ENCODE measurements at regions not wholly inside any gene's neighbourhood (a gene's known extent, or its start where the extent isn't known, plus 50 kb on each side); places are given as distances from the start of the nearest gene placed in this dataset.
"Not testable (repeated sequence)": the region's sequence is repeated elsewhere in the genome, so short reads cannot be mapped to it uniquely, and the experiment has no call there.

GRCh38 chr1:146645978-146646604 lies 292.0 kb upstream of the NBPF12 start:
- not testable (repeated sequence) for H3K27ac ChIP-seq (ENCODE audit: low read depth, low read length); H3K9me2 ChIP-seq (replicated peaks; ENCODE audit: insufficient read depth, low read length); H3K79me2 ChIP-seq (ENCODE audit: insufficient read depth, low read length); H2AFZ ChIP-seq (ENCODE audit: low read depth, low read length, severe bottlenecking); H4K20me1 ChIP-seq (ENCODE audit: low read depth, low read length); H3K4me2 ChIP-seq (ENCODE audit: low read depth, low read length, poor library complexity, severe bottlenecking); H3K36me3 ChIP-seq (ENCODE audit: low read length); H3K9me3 ChIP-seq (ENCODE audit: insufficient read depth, low read length); H3K27me3 ChIP-seq (ENCODE audit: low read length); H3K9ac ChIP-seq (ENCODE audit: low read length); H3K4me3 ChIP-seq (ENCODE audit: insufficient read depth, low read length, poor library complexity, severe bottlenecking); H3F3A ChIP-seq (ENCODE audit: insufficient read depth)

GRCh38 chr1:146641534-146641933 lies 296.6 kb upstream of the NBPF12 start:
- H3K36me3 ChIP-seq (ENCODE audit: low read length); H3K9me3 ChIP-seq (ENCODE audit: insufficient read depth, low read length); H3K79me2 ChIP-seq (ENCODE audit: insufficient read depth, low read length); H3K4me2 ChIP-seq (ENCODE audit: low read depth, low read length, poor library complexity, severe bottlenecking); H3K4me3 ChIP-seq (ENCODE audit: insufficient read depth, low read length, poor library complexity, severe bottlenecking); H2AFZ ChIP-seq (ENCODE audit: low read depth, low read length, severe bottlenecking); H3F3A ChIP-seq (ENCODE audit: insufficient read depth); H3K9me2 ChIP-seq (replicated peaks; ENCODE audit: insufficient read depth, low read length); H4K20me1 ChIP-seq (ENCODE audit: low read depth, low read length); H3K27me3 ChIP-seq (ENCODE audit: low read length); H3K9ac ChIP-seq (ENCODE audit: low read length); H3K27ac ChIP-seq (ENCODE audit: low read depth, low read length): not testable (repeated sequence)

GRCh38 chr1:146640671-146641070 lies 297.5 kb upstream of the NBPF12 start:
- not testable (repeated sequence) for H2AFZ ChIP-seq (ENCODE audit: low read depth, low read length, severe bottlenecking); H3K27me3 ChIP-seq (ENCODE audit: low read length); H3K79me2 ChIP-seq (ENCODE audit: insufficient read depth, low read length); H3K4me2 ChIP-seq (ENCODE audit: low read depth, low read length, poor library complexity, severe bottlenecking); H3K9me3 ChIP-seq (ENCODE audit: insufficient read depth, low read length); H3F3A ChIP-seq (ENCODE audit: insufficient read depth); H3K36me3 ChIP-seq (ENCODE audit: low read length); H3K9me2 ChIP-seq (replicated peaks; ENCODE audit: insufficient read depth, low read length); H3K27ac ChIP-seq (ENCODE audit: low read depth, low read length); H4K20me1 ChIP-seq (ENCODE audit: low read depth, low read length); H3K4me3 ChIP-seq (ENCODE audit: insufficient read depth, low read length, poor library complexity, severe bottlenecking); H3K9ac ChIP-seq (ENCODE audit: low read length)

- not testable (repeated sequence) for H4K20me1 ChIP-seq (ENCODE audit: low read depth, low read length); H3K9me3 ChIP-seq (ENCODE audit: insufficient read depth, low read length); H3K27me3 ChIP-seq (ENCODE audit: low read length)
These were observed 307.8 kb upstream of the NBPF12 start for GRCh38 chr1:146630302-146630701.

GRCh38 chr1:146618582-146618981 lies 319.5 kb upstream of the NBPF12 start:
- not testable (repeated sequence) for H3K79me2 ChIP-seq (ENCODE audit: insufficient read depth, low read length); H3K4me3 ChIP-seq (ENCODE audit: insufficient read depth, low read length, poor library complexity, severe bottlenecking); H3K27ac ChIP-seq (ENCODE audit: low read depth, low read length)

More at GRCh38 chr1:146630302-146630701, 307.8 kb upstream of the NBPF12 start:
- not testable (repeated sequence) for H3F3A ChIP-seq (ENCODE audit: insufficient read depth); H3K36me3 ChIP-seq (ENCODE audit: low read length); H3K9ac ChIP-seq (ENCODE audit: low read length); H3K9me2 ChIP-seq (replicated peaks; ENCODE audit: insufficient read depth, low read length); H2AFZ ChIP-seq (ENCODE audit: low read depth, low read length, severe bottlenecking); H3K79me2 ChIP-seq (ENCODE audit: insufficient read depth, low read length); H3K27ac ChIP-seq (ENCODE audit: low read depth, low read length); H3K4me2 ChIP-seq (ENCODE audit: low read depth, low read length, poor library complexity, severe bottlenecking); H3K4me3 ChIP-seq (ENCODE audit: insufficient read depth, low read length, poor library complexity, severe bottlenecking)

GRCh38 chr1:146604681-146605080 lies 333.4 kb upstream of the NBPF12 start:
- not testable (repeated sequence) for H2AFZ ChIP-seq (ENCODE audit: low read depth, low read length, severe bottlenecking); H3K9ac ChIP-seq (ENCODE audit: low read length); H3K79me2 ChIP-seq (ENCODE audit: insufficient read depth, low read length); H3F3A ChIP-seq (ENCODE audit: insufficient read depth); H3K9me3 ChIP-seq (ENCODE audit: insufficient read depth, low read length); H4K20me1 ChIP-seq (ENCODE audit: low read depth, low read length); H3K27ac ChIP-seq (ENCODE audit: low read depth, low read length); H3K9me2 ChIP-seq (replicated peaks; ENCODE audit: insufficient read depth, low read length); H3K4me3 ChIP-seq (ENCODE audit: insufficient read depth, low read length, poor library complexity, severe bottlenecking); H3K36me3 ChIP-seq (ENCODE audit: low read length); H3K27me3 ChIP-seq (ENCODE audit: low read length); H3K4me2 ChIP-seq (ENCODE audit: low read depth, low read length, poor library complexity, severe bottlenecking)

More at GRCh38 chr1:146618582-146618981, 319.5 kb upstream of the NBPF12 start:
- H3K36me3 ChIP-seq (ENCODE audit: low read length); H3K27me3 ChIP-seq (ENCODE audit: low read length); H3F3A ChIP-seq (ENCODE audit: insufficient read depth); H3K9me3 ChIP-seq (ENCODE audit: insufficient read depth, low read length); H3K9ac ChIP-seq (ENCODE audit: low read length); H3K9me2 ChIP-seq (replicated peaks; ENCODE audit: insufficient read depth, low read length); H3K4me2 ChIP-seq (ENCODE audit: low read depth, low read length, poor library complexity, severe bottlenecking); H2AFZ ChIP-seq (ENCODE audit: low read depth, low read length, severe bottlenecking); H4K20me1 ChIP-seq (ENCODE audit: low read depth, low read length): not testable (repeated sequence)

GRCh38 chr1:146600720-146601307 lies 337.3 kb upstream of the NBPF12 start:
- not testable (repeated sequence) for H3K4me2 ChIP-seq (ENCODE audit: low read depth, low read length, poor library complexity, severe bottlenecking); H3K9ac ChIP-seq (ENCODE audit: low read length); H3K27me3 ChIP-seq (ENCODE audit: low read length); H3K9me3 ChIP-seq (ENCODE audit: insufficient read depth, low read length); H3K4me3 ChIP-seq (ENCODE audit: insufficient read depth, low read length, poor library complexity, severe bottlenecking); H2AFZ ChIP-seq (ENCODE audit: low read depth, low read length, severe bottlenecking); H4K20me1 ChIP-seq (ENCODE audit: low read depth, low read length); H3K9me2 ChIP-seq (replicated peaks; ENCODE audit: insufficient read depth, low read length); H3F3A ChIP-seq (ENCODE audit: insufficient read depth); H3K36me3 ChIP-seq (ENCODE audit: low read length); H3K79me2 ChIP-seq (ENCODE audit: insufficient read depth, low read length); H3K27ac ChIP-seq (ENCODE audit: low read depth, low read length)

- H2AFZ ChIP-seq (ENCODE audit: low read depth, low read length, severe bottlenecking); H3K79me2 ChIP-seq (ENCODE audit: insufficient read depth, low read length); H3K9me2 ChIP-seq (replicated peaks; ENCODE audit: insufficient read depth, low read length); H3K27ac ChIP-seq (ENCODE audit: low read depth, low read length); H3K9me3 ChIP-seq (ENCODE audit: insufficient read depth, low read length); H3K4me2 ChIP-seq (ENCODE audit: low read depth, low read length, poor library complexity, severe bottlenecking); H3K4me3 ChIP-seq (ENCODE audit: insufficient read depth, low read length, poor library complexity, severe bottlenecking); H3K27me3 ChIP-seq (ENCODE audit: low read length); H3K9ac ChIP-seq (ENCODE audit: low read length); H3K36me3 ChIP-seq (ENCODE audit: low read length); H3F3A ChIP-seq (ENCODE audit: insufficient read depth); H4K20me1 ChIP-seq (ENCODE audit: low read depth, low read length): not testable (repeated sequence)
These were observed 338.2 kb upstream of the NBPF12 start for GRCh38 chr1:146599906-146600305.

All from SU-DHL-6 (cell line).